Renal cortex interstitium (tissue), 11 donors: ENCODE measurements at regions not wholly inside any gene's neighbourhood (a gene's known extent, or its start where the extent isn't known, plus 50 kb on each side); places are given as distances from the start of the nearest gene placed in this dataset.
A peak's percentile ranks its signal among the peaks of the same experiment; 100 is the strongest.
"Not testable (repeated sequence)": the region's sequence is repeated elsewhere in the genome, so short reads cannot be mapped to it uniquely, and the experiment has no call there.

ENCODE experiments used
- DNase-seq, 11 donors: peaks; one replicate each; pipeline ENCODE4 v3.0.0-alpha.2; 2013; ENCODE audit warnings: low read depth in 9 of 11, low spot score in 4 of 11; ENCODE audit errors: extremely low read depth in 1 of 11

GRCh38 chr2:139514951-139515350, 734.8 kb upstream of the NXPH2 start:
- no peak for DNase-seq

GRCh38 chr2:139495851-139496250, 715.7 kb upstream of the NXPH2 start:
- DNase-seq = no peak

GRCh38 chr2:139492131-139492680, 712.0 kb upstream of the NXPH2 start:
- no peak for DNase-seq

- no peak for DNase-seq
These were observed 700.0 kb upstream of the NXPH2 start for GRCh38 chr2:139480161-139480650.

GRCh38 chr2:139478165-139478914, 698.1 kb upstream of the NXPH2 start:
- peak in 7 of 11 donors; percentile 8 to 36 (median 21) for DNase-seq

GRCh38 chr2:139477618-139478017, 697.4 kb upstream of the NXPH2 start:
- DNase-seq = no peak

- DNase-seq = no peak
These were observed 689.8 kb upstream of the NXPH2 start for GRCh38 chr2:139469985-139470384.

GRCh38 chr2:139465789-139466188, 685.6 kb upstream of the NXPH2 start:
- no peak for DNase-seq

- no peak for DNase-seq
These were observed 677.7 kb upstream of the NXPH2 start for GRCh38 chr2:139457873-139458272.

GRCh38 chr2:139454251-139454650, 674.1 kb upstream of the NXPH2 start:
- no peak for DNase-seq

GRCh38 chr2:139439100-139439499, 658.9 kb upstream of the NXPH2 start:
- no peak for DNase-seq

GRCh38 chr2:139438478-139438877, 658.3 kb upstream of the NXPH2 start:
- DNase-seq = no peak

- DNase-seq = no peak
These were observed 647.0 kb upstream of the NXPH2 start for GRCh38 chr2:139427164-139427563.

GRCh38 chr2:139424101-139424500, 643.9 kb upstream of the NXPH2 start:
- DNase-seq = no peak

GRCh38 chr2:139411236-139411635, 631.0 kb upstream of the NXPH2 start:
- no peak for DNase-seq

GRCh38 chr2:139410833-139411174, 630.6 kb upstream of the NXPH2 start:
- not testable (repeated sequence) for DNase-seq

GRCh38 chr2:139410147-139410832, 630.1 kb upstream of the NXPH2 start:
- DNase-seq = not testable (repeated sequence)

GRCh38 chr2:139409212-139409611, 629.0 kb upstream of the NXPH2 start:
- DNase-seq = no peak

GRCh38 chr2:139403948-139404347, 623.8 kb upstream of the NXPH2 start:
- no peak for DNase-seq

- no peak for DNase-seq
These were observed 614.6 kb upstream of the NXPH2 start for GRCh38 chr2:139394801-139395200.
